ENCODE measurements at regions not wholly inside any gene's neighbourhood (a gene's known extent, or its start where the extent isn't known, plus 50 kb on each side); places are given as distances from the start of the nearest gene placed in this dataset.

GRCh38 chr11:19519912-19520641, 192.6 kb upstream of the NAV2 start:
- no peak for DNase-seq (ENCODE audit: low read depth in 1 of 2, low spot score in 1 of 2)
- H3K27me3 ChIP-seq (ENCODE audit: insufficient read depth, poor library complexity, severe bottlenecking): no peaks in the 10 kb centered on the region
- TF ChIP-seq CTCF (IDR thresholded peaks at IDR 0.05; ENCODE audit: insufficient read depth, low read length) (no peak), POLR2AphosphoS5 (IDR thresholded peaks at IDR 0.05; ENCODE audit: low read depth) (no peak), SPI1 (IDR thresholded peaks at IDR 0.05; ENCODE audit: borderline replicate concordance, low read depth) (no peak), GABPA (IDR thresholded peaks at IDR 0.05; ENCODE audit: low read depth) (no peak), REST (IDR thresholded peaks at IDR 0.05; ENCODE audit: insufficient replicate concordance, low read depth) (no peak)

GRCh38 chr11:19519353-19519752, 193.3 kb upstream of the NAV2 start:
- Histone ChIP-seq H3K4me3 (replicated peaks; ENCODE audit: insufficient read depth, low read length) (no peak overlapping the region), H3K27me3 (ENCODE audit: insufficient read depth, poor library complexity, severe bottlenecking) (no peaks in the 10 kb centered on the region), H3K27ac (replicated peaks) (no peak overlapping the region)
- no peak for DNase-seq (ENCODE audit: low read depth in 1 of 2, low spot score in 1 of 2)
- TF ChIP-seq POLR2AphosphoS5 (IDR thresholded peaks at IDR 0.05; ENCODE audit: low read depth) (no peak), GABPA (IDR thresholded peaks at IDR 0.05; ENCODE audit: low read depth) (no peak), SPI1 (IDR thresholded peaks at IDR 0.05; ENCODE audit: borderline replicate concordance, low read depth) (no peak), REST (IDR thresholded peaks at IDR 0.05; ENCODE audit: insufficient replicate concordance, low read depth) (no peak), CTCF (IDR thresholded peaks at IDR 0.05; ENCODE audit: insufficient read depth, low read length) (no peak)

More at GRCh38 chr11:19519912-19520641, 192.6 kb upstream of the NAV2 start:
- Histone ChIP-seq H3K4me3 (replicated peaks; ENCODE audit: insufficient read depth, low read length) (no peak overlapping the region), H3K27ac (replicated peaks) (no peak overlapping the region)

GRCh38 chr11:19513253-19513652, 199.4 kb upstream of the NAV2 start:
- TF ChIP-seq REST (IDR thresholded peaks at IDR 0.05; ENCODE audit: insufficient replicate concordance, low read depth): no peak
- TF ChIP-seq GABPA (IDR thresholded peaks at IDR 0.05; ENCODE audit: low read depth): no peak
- TF ChIP-seq SPI1 (IDR thresholded peaks at IDR 0.05; ENCODE audit: borderline replicate concordance, low read depth): no peak
- TF ChIP-seq CTCF (IDR thresholded peaks at IDR 0.05; ENCODE audit: insufficient read depth, low read length): no peak
- no peak for TF ChIP-seq POLR2AphosphoS5 (IDR thresholded peaks at IDR 0.05; ENCODE audit: low read depth)
- no peak for DNase-seq (ENCODE audit: low read depth in 1 of 2, low spot score in 1 of 2)
- no peak overlapping the region for H3K27ac ChIP-seq (replicated peaks)
- H3K27me3 ChIP-seq (ENCODE audit: insufficient read depth, poor library complexity, severe bottlenecking): peaks cover 3% of the 10 kb centered on the region
- H3K4me3 ChIP-seq (replicated peaks; ENCODE audit: insufficient read depth, low read length): no peak overlapping the region

Measured in HL-60 (cell line).